Hepatocyte (in vitro differentiated cells): ENCODE measurements at regions not wholly inside any gene's neighbourhood (a gene's known extent, or its start where the extent isn't known, plus 50 kb on each side); places are given as distances from the start of the nearest gene placed in this dataset.

ENCODE experiments used
- DNase-seq: peaks from one replicate; pipeline ENCODE4 v3.0.0-alpha.2; 2016; ENCODE audit warnings: low spot score
- H2AFZ ChIP-seq: fragments of 200-600 bp; sonication (generic); 2 replicates; pipeline ENCODE4 v1.6.0; 2016; ENCODE audit warnings: antibody characterized with exemption, mild to moderate bottlenecking
- H3K27ac ChIP-seq: fragments of 200-600 bp; sonication (generic); 2 replicates; pipeline ENCODE4 v1.5.1; 2016; ENCODE audit warnings: mild to moderate bottlenecking
- H3K27me3 ChIP-seq: fragments of 200-600 bp; sonication (generic); 2 replicates; pipeline ENCODE4 v1.6.1; 2016
- H3K36me3 ChIP-seq: fragments of 200-600 bp; sonication (generic); replicated peaks from 2 replicates; pipeline ENCODE4 v1.5.1; 2016; ENCODE audit warnings: low read depth; ENCODE audit not compliant: insufficient read depth
- H3K4me1 ChIP-seq: fragments of 200-600 bp; sonication (generic); 2 replicates; pipeline ENCODE4 v1.5.1; 2016; ENCODE audit warnings: mild to moderate bottlenecking, moderate library complexity; ENCODE audit not compliant: insufficient read depth
- H3K4me2 ChIP-seq: fragments of 200-600 bp; sonication (generic); 2 replicates; pipeline ENCODE4 v1.6.0; 2016
- H3K4me3 ChIP-seq: fragments of 200-600 bp; sonication (generic); 2 replicates; pipeline ENCODE4 v1.5.1; 2016; ENCODE audit warnings: mild to moderate bottlenecking
- H3K79me2 ChIP-seq: fragments of 200-600 bp; sonication (generic); 2 replicates; pipeline ENCODE4 v1.6.0; 2017; ENCODE audit warnings: mild to moderate bottlenecking
- H3K9me2 ChIP-seq: fragments of 200-600 bp; sonication (generic); replicated peaks from 2 replicates; pipeline ENCODE4 v1.6.0; 2017; ENCODE audit warnings: mild to moderate bottlenecking; ENCODE audit not compliant: insufficient read depth
- H3K9me3 ChIP-seq: fragments of 200-600 bp; sonication (generic); 2 replicates; pipeline ENCODE4 v1.5.1; 2016; ENCODE audit warnings: low read depth, mild to moderate bottlenecking
- H4K20me1 ChIP-seq: fragments of 200-600 bp; sonication (generic); 2 replicates; pipeline ENCODE4 v1.6.0; 2016; ENCODE audit warnings: mild to moderate bottlenecking; ENCODE audit not compliant: insufficient read depth, poor library complexity, severe bottlenecking
- CTCF ChIP-seq: fragments of 200-600 bp; sonication (generic); IDR thresholded peaks from 2 replicates; pipeline ENCODE4 v1.5.1; 2016; ENCODE audit warnings: antibody characterized with exemption, mild to moderate bottlenecking; ENCODE audit not compliant: poor library complexity
- EZH2 ChIP-seq: fragments of 200-600 bp; sonication (generic); IDR thresholded peaks from 2 replicates; pipeline ENCODE4 v1.6.1; 2016; ENCODE audit warnings: antibody characterized with exemption, mild to moderate bottlenecking, borderline replicate concordance
- EZH2phosphoT487 ChIP-seq: fragments of 200-600 bp; sonication (generic); IDR thresholded peaks from one replicate; pipeline ENCODE4 v1.6.1; 2018; ENCODE audit warnings: antibody characterized with exemption, mild to moderate bottlenecking, low read depth, moderate library complexity; ENCODE audit not compliant: unreplicated experiment, severe bottlenecking
- WGBS: methylation state at CpG from one replicate; pipeline ENCODE4 v1.1.6; 2016; ENCODE audit warnings: low lambda C conversion rate; ENCODE audit errors: missing lambda C conversion rate; 5-methylcytosine and 5-hydroxymethylcytosine counted together

GRCh38 chr20:57811374-57812020 lies 101.7 kb upstream of the PMEPA1 start:
- Histone ChIP-seq H3K79me2 (no peaks in the 10 kb centered on the region), H3K4me2 (peak overlapping the region; percentile 56), H3K27ac (peak overlapping the region; percentile 80), H3K36me3 (no peaks in the 10 kb centered on the region), H3K27me3 (no peaks in the 10 kb centered on the region), H3K4me1 (peaks cover 8% of the 10 kb centered on the region), H3K4me3 (no peak overlapping the region), H3K9me3 (no peaks in the 10 kb centered on the region), H3K9me2 (no peaks in the 10 kb centered on the region), H2AFZ (no peak overlapping the region), H4K20me1 (no peaks in the 10 kb centered on the region)
- no peak for TF ChIP-seq CTCF
- TF ChIP-seq EZH2 = no peak
- TF ChIP-seq EZH2phosphoT487 = no peak
- peak; percentile 55 for DNase-seq
- 29% methylated on average over 9 of the region's 9 CpGs for WGBS

- Histone ChIP-seq H3K79me2 (no peaks in the 10 kb centered on the region), H3K4me3 (no peak overlapping the region), H3K27me3 (no peaks in the 10 kb centered on the region), H3K9me2 (no peaks in the 10 kb centered on the region), H3K27ac (peak overlapping the region; percentile 80), H3K4me1 (peaks cover 8% of the 10 kb centered on the region), H3K4me2 (peak overlapping the region; percentile 56), H3K9me3 (no peaks in the 10 kb centered on the region), H2AFZ (no peak overlapping the region), H3K36me3 (no peaks in the 10 kb centered on the region), H4K20me1 (no peaks in the 10 kb centered on the region)
- peak; percentile 84 for DNase-seq
- TF ChIP-seq CTCF = no peak
- TF ChIP-seq EZH2 = no peak
- no peak for TF ChIP-seq EZH2phosphoT487
- 64% methylated on average over 26 of the region's 26 CpGs for WGBS
Observed at GRCh38 chr20:57810511-57811373, 100.9 kb upstream of the PMEPA1 start.

GRCh38 chr20:57809661-57810172 lies 99.9 kb upstream of the PMEPA1 start:
- peak; percentile 17 for DNase-seq
- H3K4me3 ChIP-seq = no peak overlapping the region
- H3K27ac ChIP-seq = no peak overlapping the region
- H3K9me2 ChIP-seq = no peaks in the 10 kb centered on the region
- H3K36me3 ChIP-seq = no peaks in the 10 kb centered on the region
- no peaks in the 10 kb centered on the region for H4K20me1 ChIP-seq
- TF ChIP-seq EZH2 = no peak
- no peak for TF ChIP-seq CTCF
- TF ChIP-seq EZH2phosphoT487 = no peak
- peaks cover 8% of the 10 kb centered on the region for H3K4me1 ChIP-seq
- 66% methylated on average over 11 of the region's 14 CpGs for WGBS
- no peak overlapping the region for H2AFZ ChIP-seq
- H3K9me3 ChIP-seq = no peaks in the 10 kb centered on the region
- H3K4me2 ChIP-seq = no peak overlapping the region
- no peaks in the 10 kb centered on the region for H3K27me3 ChIP-seq
- H3K79me2 ChIP-seq = no peaks in the 10 kb centered on the region
